Heart left ventricle (tissue), 13 donors: ENCODE measurements at regions not wholly inside any gene's neighbourhood (a gene's known extent, or its start where the extent isn't known, plus 50 kb on each side); places are given as distances from the start of the nearest gene placed in this dataset.

Experiments used
- CTCF ChIP-seq, 12 donors: fragments of 200-600 bp; sonication (generic) in 4 of 12; IDR thresholded peaks; one replicate each; pipeline versions ENCODE4 v1.5.0 to v1.8.0; 2018 to 2022; ENCODE audit warnings: antibody characterized with exemption in 12 of 12, mild to moderate bottlenecking in 5 of 12
- POLR2A ChIP-seq, 2 donors: fragments of 450-650 bp; IDR thresholded peaks; one replicate each; pipeline ENCODE4 v1.6.1; 2017; ENCODE audit warnings: antibody characterized with exemption in 2 of 2, mild to moderate bottlenecking in 2 of 2, moderate library complexity in 2 of 2
- donor health status: ischemic (EF 13 %, LVEDD 7.1; RV severe dilation, severe dysfunction).
- donor health status: DM: no; HTN: yes; CAD: no.
- donor health status: DM: no; HTN: no; CAD: no.
- donor health status: ischemic (EF 25% LVEDD 6.9; RV normal size, moderate dysfunction).
- donor health status: ischemic (EF 25% LVEDD 5.7; RV mildly dilated, moderate dysfunction).
- donor health status: ischemic (EF 35%, LVEDD 5.7; RV mildly dilated, moderate dysfunction).
- donor health status: nonischemic (EF 11% LVEDD 7.7; RV severe dilation, severe dysfunction).
- donor health status: DM: yes; HTN: yes; CAD: no.
- donor health status: PGD.
- donor health status: ischemic (EF 29% LVEDD 5.4; RV normal size, mild dysfunction).
- donor health status: nonischemic (EF 23%, LVEDD 6.1; RV moderate dilation, normal function).

DNA sequence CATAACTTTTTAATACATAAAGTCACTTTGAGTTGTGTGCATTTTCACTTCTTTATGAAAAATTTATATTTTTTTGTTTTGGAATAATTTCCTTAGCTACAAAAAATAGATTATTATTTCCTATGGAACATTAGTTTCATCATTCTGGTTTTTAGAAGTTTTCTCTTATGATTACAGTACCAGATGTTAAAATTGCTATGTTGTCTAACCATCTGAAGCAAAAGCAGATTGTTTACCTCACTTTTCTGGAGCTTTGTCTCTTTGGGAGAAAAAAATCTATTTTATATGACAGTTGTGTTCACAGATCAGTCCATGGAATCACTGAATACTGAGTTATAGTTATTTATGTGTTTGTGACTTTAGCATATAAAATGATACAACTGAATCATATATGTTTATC is 708.9 kb upstream of the RIOK2 start:
- TF ChIP-seq POLR2A (IDR thresholded peaks at IDR 0.05) (no peak), CTCF (IDR thresholded peaks at IDR 0.05) (no peak)
